Neural cell (in vitro differentiated cells): ENCODE measurements at regions not wholly inside any gene's neighbourhood (a gene's known extent, or its start where the extent isn't known, plus 50 kb on each side); places are given as distances from the start of the nearest gene placed in this dataset.

ENCODE experiments used
- H2AFZ ChIP-seq: fragments of 200-600, 300-800 bp; sonication (generic), shearing (Covaris generic); 2 replicates; pipeline ENCODE4 v1.6.0; 2014; ENCODE audit warnings: low read depth, mild to moderate bottlenecking, antibody characterized with exemption, low read length, moderate library complexity
- H3F3A ChIP-seq: fragments of 200-600 bp; shearing (Covaris generic); 2 replicates; pipeline ENCODE4 v1.6.1; 2016; ENCODE audit warnings: mild to moderate bottlenecking, moderate library complexity, mixed read lengths, antibody characterized with exemption, low read length; ENCODE audit not compliant: insufficient read depth, poor library complexity, severe bottlenecking
- H3K27ac ChIP-seq: fragments of 200-600, 300-800 bp; sonication (generic), shearing (Covaris generic); 2 replicates; pipeline ENCODE4 v1.5.1; 2014; ENCODE audit warnings: mild to moderate bottlenecking, low read length, moderate library complexity
- H3K27me3 ChIP-seq: fragments of 300-800, 200-600 bp; sonication (generic), shearing (Covaris generic); 2 replicates; pipeline ENCODE4 v1.6.0; 2014; ENCODE audit warnings: mild to moderate bottlenecking, low read depth, low read length, moderate library complexity; ENCODE audit not compliant: insufficient read depth
- H3K36me3 ChIP-seq: fragments of 300-800, 200-600 bp; sonication (generic), shearing (Covaris generic); 2 replicates; pipeline ENCODE4 v1.5.1; 2014; ENCODE audit warnings: mild to moderate bottlenecking, antibody characterized with exemption, low read length, moderate library complexity; ENCODE audit not compliant: insufficient read depth
- H3K4me2 ChIP-seq: fragments of 300-800, 200-600 bp; sonication (generic), shearing (Covaris generic); 2 replicates; pipeline ENCODE4 v1.6.0; 2014; ENCODE audit warnings: mild to moderate bottlenecking, low read length
- H3K4me3 ChIP-seq: fragments of 300-800, 200-600 bp; sonication (generic), shearing (Covaris generic); 2 replicates; pipeline ENCODE4 v1.5.1; 2014; ENCODE audit warnings: mild to moderate bottlenecking, low read length, moderate library complexity
- H3K79me2 ChIP-seq: fragments of 200-600 bp; shearing (Covaris generic); replicated peaks from 2 replicates; pipeline ENCODE4 v1.6.0; 2014; ENCODE audit warnings: mild to moderate bottlenecking, low read length, moderate library complexity; ENCODE audit not compliant: insufficient read depth
- H3K9ac ChIP-seq: fragments of 300-800, 200-600 bp; sonication (generic), shearing (Covaris generic); 2 replicates; pipeline ENCODE4 v1.6.1; 2016; ENCODE audit warnings: mild to moderate bottlenecking, low read length, mixed read lengths
- H3K9me2 ChIP-seq: fragments of 200-600 bp; shearing (Covaris generic); 2 replicates; pipeline ENCODE4 v1.6.1; 2016; ENCODE audit warnings: mild to moderate bottlenecking, low read length, mixed read lengths; ENCODE audit not compliant: insufficient read depth
- H3K9me3 ChIP-seq: fragments of 200-600, 300-800 bp; sonication (generic), shearing (Covaris generic); 2 replicates; pipeline ENCODE4 v1.6.1; 2016; ENCODE audit warnings: mild to moderate bottlenecking, mixed run types, low read length, moderate library complexity, mixed read lengths
- H4K20me1 ChIP-seq: fragments of 200-600 bp; shearing (Covaris generic); 2 replicates; pipeline ENCODE4 v1.6.1; 2016; ENCODE audit warnings: mild to moderate bottlenecking, mixed run types; ENCODE audit not compliant: insufficient read depth
- CTCF ChIP-seq: fragments of 450-650 bp; IDR thresholded peaks from 2 replicates; pipeline ENCODE4 v1.5.1; 2014; ENCODE audit warnings: antibody characterized with exemption, mild to moderate bottlenecking, moderate library complexity; ENCODE audit not compliant: poor library complexity, severe bottlenecking
- EP300 ChIP-seq: fragments of 450-650 bp; conservative IDR thresholded peaks from 2 replicates; pipeline ENCODE4 v1.6.1; 2014; ENCODE audit warnings: antibody characterized with exemption, mild to moderate bottlenecking, moderate library complexity; ENCODE audit not compliant: poor library complexity, severe bottlenecking
- EZH2 ChIP-seq: fragments of 200-600, 300-800 bp; shearing (Covaris generic), sonication (generic); IDR thresholded peaks from 2 replicates; pipeline ENCODE4 v1.6.1; 2014; ENCODE audit warnings: antibody characterized with exemption, low read length, borderline replicate concordance, mild to moderate bottlenecking; ENCODE audit not compliant: insufficient read depth, poor library complexity, severe bottlenecking
- MXI1 ChIP-seq: fragments of 450-650 bp; conservative IDR thresholded peaks from 2 replicates; pipeline ENCODE4 v1.6.1; 2014; ENCODE audit warnings: antibody characterized with exemption, mild to moderate bottlenecking; ENCODE audit not compliant: poor library complexity, severe bottlenecking
- POLR2AphosphoS5 ChIP-seq: IDR thresholded peaks from 2 replicates; pipeline ENCODE4 v1.6.1; 2012
- RAD21 ChIP-seq: fragments of 450-650 bp; conservative IDR thresholded peaks from 2 replicates; pipeline ENCODE4 v1.6.1; 2014; ENCODE audit warnings: antibody characterized with exemption, mild to moderate bottlenecking, moderate library complexity
- REST ChIP-seq: IDR thresholded peaks from 2 replicates; pipeline ENCODE4 v1.6.1; 2012; ENCODE audit warnings: borderline replicate concordance
- SMC3 ChIP-seq: fragments of 450-650 bp; conservative IDR thresholded peaks from 2 replicates; pipeline ENCODE4 v1.6.1; 2014; ENCODE audit warnings: antibody characterized with exemption, mild to moderate bottlenecking, moderate library complexity; ENCODE audit not compliant: poor library complexity
- TAF1 ChIP-seq: IDR thresholded peaks from 2 replicates; pipeline ENCODE4 v1.6.1; 2012; ENCODE audit warnings: low read depth

GRCh38 chr6:168369786-168370185, 50.2 kb upstream of the DACT2 start:
- no peaks in the 10 kb centered on the region for H3K36me3 ChIP-seq
- no peaks in the 10 kb centered on the region for H3K79me2 ChIP-seq
- H3K4me3 ChIP-seq = no peak overlapping the region
- TF ChIP-seq RAD21 = no peak
- no peak for TF ChIP-seq REST
- TF ChIP-seq CTCF = no peak
- no peak for TF ChIP-seq POLR2AphosphoS5
- H2AFZ ChIP-seq = no peak overlapping the region
- no peaks in the 10 kb centered on the region for H3F3A ChIP-seq
- no peak overlapping the region for H3K9ac ChIP-seq
- no peaks in the 10 kb centered on the region for H3K9me3 ChIP-seq
- no peaks in the 10 kb centered on the region for H3K9me2 ChIP-seq
- no peak overlapping the region for H3K27ac ChIP-seq
- no peak overlapping the region for H3K4me2 ChIP-seq
- no peaks in the 10 kb centered on the region for H4K20me1 ChIP-seq
- H3K27me3 ChIP-seq = no peaks in the 10 kb centered on the region

- Histone ChIP-seq H3K27ac (no peak overlapping the region), H2AFZ (no peak overlapping the region), H3K79me2 (no peaks in the 10 kb centered on the region), H3K4me3 (no peak overlapping the region), H3F3A (no peaks in the 10 kb centered on the region), H3K9me3 (no peaks in the 10 kb centered on the region), H3K9me2 (no peaks in the 10 kb centered on the region), H3K4me2 (no peak overlapping the region), H3K9ac (no peak overlapping the region), H3K27me3 (no peaks in the 10 kb centered on the region), H3K36me3 (no peaks in the 10 kb centered on the region), H4K20me1 (no peaks in the 10 kb centered on the region)
- TF ChIP-seq MXI1 (no peak), EZH2 (no peak), RAD21 (peak; percentile 59), REST (no peak), SMC3 (peak; percentile 64), CTCF (peak; percentile 55), EP300 (no peak), POLR2AphosphoS5 (no peak), TAF1 (no peak)
These were observed 50.9 kb upstream of the DACT2 start for GRCh38 chr6:168370310-168370991.
